PC-9 (cell line): ENCODE measurements at regions not wholly inside any gene's neighbourhood (a gene's known extent, or its start where the extent isn't known, plus 50 kb on each side); places are given as distances from the start of the nearest gene placed in this dataset.

Experiments
- CTCF ChIP-seq: fragments of 200-600 bp; sonication (generic); conservative IDR thresholded peaks from 2 replicates; pipeline ENCODE4 v1.6.1; 2017; ENCODE audit warnings: mixed run types, antibody characterized with exemption, mild to moderate bottlenecking, moderate library complexity
- EZH2 ChIP-seq: fragments of 200-600 bp; sonication (generic); IDR thresholded peaks from 2 replicates; pipeline ENCODE4 v1.8.0; 2017; ENCODE audit warnings: antibody characterized with exemption, low read depth

GRCh38 chr5:27995867-27996266 lies 957.5 kb upstream of the CDH9 start:
- TF ChIP-seq CTCF (no peak), EZH2 (no peak)
